ENCODE measurements at regions not wholly inside any gene's neighbourhood (a gene's known extent, or its start where the extent isn't known, plus 50 kb on each side); places are given as distances from the start of the nearest gene placed in this dataset.

GRCh38 chr10:43739161-43739560, 90.5 kb upstream of the ZNF32 start:
- no peak for DNase-seq (ENCODE audit: low read depth)

- no peak for DNase-seq (ENCODE audit: low read depth)
Measured at GRCh38 chr10:43737003-43737402, 88.3 kb upstream of the ZNF32 start.

GRCh38 chr10:43735907-43736306, 87.2 kb upstream of the ZNF32 start:
- no peak for DNase-seq (ENCODE audit: low read depth)

GRCh38 chr10:43734716-43735115, 86.0 kb upstream of the ZNF32 start:
- DNase-seq (ENCODE audit: low read depth) = no peak

GRCh38 chr10:43731486-43731885, 82.8 kb upstream of the ZNF32 start:
- DNase-seq (ENCODE audit: low read depth) = no peak

GRCh38 chr10:43728425-43728824, 79.7 kb upstream of the ZNF32 start:
- no peak for DNase-seq (ENCODE audit: low read depth)

GRCh38 chr10:43727935-43728334, 79.3 kb upstream of the ZNF32 start:
- no peak for DNase-seq (ENCODE audit: low read depth)

- DNase-seq (ENCODE audit: low read depth) = no peak
Measured at GRCh38 chr10:43715334-43715733, 66.7 kb upstream of the ZNF32 start.

GRCh38 chr10:43712821-43713584, 64.3 kb upstream of the ZNF32 start:
- no peak for DNase-seq (ENCODE audit: low read depth)

- no peak for DNase-seq (ENCODE audit: low read depth)
Measured at GRCh38 chr10:43710772-43711471, 62.2 kb upstream of the ZNF32 start.

GRCh38 chr10:43708262-43708661, 59.6 kb upstream of the ZNF32 start:
- no peak for DNase-seq (ENCODE audit: low read depth)

GRCh38 chr10:43707770-43708169, 59.1 kb upstream of the ZNF32 start:
- DNase-seq (ENCODE audit: low read depth) = no peak

- DNase-seq (ENCODE audit: low read depth) = no peak
Measured at GRCh38 chr10:43706166-43706565, 57.5 kb upstream of the ZNF32 start.

GRCh38 chr10:43703286-43703685, 54.6 kb upstream of the ZNF32 start:
- DNase-seq (ENCODE audit: low read depth) = no peak

GRCh38 chr10:43702936-43703281, 54.2 kb upstream of the ZNF32 start:
- DNase-seq (ENCODE audit: low read depth) = no peak

GRCh38 chr10:43702213-43702935, 53.7 kb upstream of the ZNF32 start:
- no peak for DNase-seq (ENCODE audit: low read depth)

GRCh38 chr10:43701295-43701694, 52.6 kb upstream of the ZNF32 start:
- no peak for DNase-seq (ENCODE audit: low read depth)

- peak; percentile 31 for DNase-seq (ENCODE audit: low read depth)
Measured at GRCh38 chr10:43700306-43700705, 51.6 kb upstream of the ZNF32 start.

- no peak for DNase-seq (ENCODE audit: low read depth)
Measured at GRCh38 chr10:43699516-43699915, 50.8 kb upstream of the ZNF32 start.
